Stimulated activated CD4-positive, alpha-beta T cell treated with anti-CD3 and anti-CD28 coated beads, Interleukin-12 subunit alpha, Interleukin-12 subunit beta, amount 100 ng/mL, for 48 hours (primary cell): ENCODE measurements at regions not wholly inside any gene's neighbourhood (a gene's known extent, or its start where the extent isn't known, plus 50 kb on each side); places are given as distances from the start of the nearest gene placed in this dataset.

Source experiments
- DNase-seq, 3 donors: peaks; one replicate each; pipeline ENCODE4 v3.0.0-alpha.2; 2020; ENCODE audit warnings: low read depth in 2 of 3, low spot score in 1 of 3

- no peak for DNase-seq
Measured at GRCh38 chr16:13393816-13394215, 492.4 kb downstream of the SHISA9 start.

DNA sequence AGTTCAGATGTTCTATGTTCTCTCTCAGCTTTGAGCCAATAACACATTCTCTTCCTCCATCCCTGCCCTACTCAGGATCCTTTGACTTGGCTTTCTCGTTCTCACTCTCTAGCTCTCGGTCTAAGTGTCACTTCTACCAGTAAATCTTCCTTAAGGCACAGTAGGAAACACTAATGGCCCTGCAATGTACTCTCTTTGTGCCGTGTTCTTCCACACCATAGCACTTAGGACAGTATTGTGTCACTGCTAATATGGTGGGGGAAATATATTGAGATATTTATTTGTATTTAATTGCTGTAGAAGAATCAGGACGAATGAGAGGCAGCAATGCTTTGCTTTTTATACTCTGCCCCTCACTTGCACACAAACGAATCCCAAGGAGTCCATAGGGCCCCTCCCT lies 493.1 kb downstream of the SHISA9 start:
- DNase-seq = no peak

DNA sequence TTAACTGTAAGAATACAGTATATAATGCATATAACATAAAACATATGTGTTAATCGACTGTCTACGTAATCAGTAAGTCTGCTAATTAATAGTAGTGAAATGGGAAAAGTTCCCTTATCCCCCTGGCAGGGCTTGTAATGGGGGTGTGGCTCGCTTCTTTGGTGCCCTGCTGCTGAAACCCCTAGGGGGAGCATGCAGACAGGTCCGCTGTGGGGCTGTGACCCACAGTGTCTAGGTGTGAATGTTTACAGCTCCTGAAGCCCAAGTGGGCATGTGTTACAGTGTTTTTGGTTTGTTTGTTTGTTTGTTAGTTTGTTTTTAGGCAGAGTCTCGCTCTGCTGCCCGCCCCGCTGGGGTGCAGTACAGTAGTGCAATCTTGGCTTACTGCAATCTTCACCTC lies 495.7 kb downstream of the SHISA9 start:
- DNase-seq = no peak

- no peak for DNase-seq
Measured at GRCh38 chr16:13401641-13402040, 500.2 kb downstream of the SHISA9 start.

- DNase-seq = no peak
Measured at GRCh38 chr16:13402601-13403000, 501.2 kb downstream of the SHISA9 start.

GRCh38 chr16:13403326-13403725 lies 501.9 kb downstream of the SHISA9 start:
- no peak for DNase-seq

GRCh38 chr16:13414154-13414553 lies 505.8 kb upstream of the ERCC4 start:
- DNase-seq = no peak

GRCh38 chr16:13419589-13419988 lies 500.4 kb upstream of the ERCC4 start:
- DNase-seq = no peak

- DNase-seq = no peak
Measured at GRCh38 chr16:13421726-13422125, 498.2 kb upstream of the ERCC4 start.

GRCh38 chr16:13425836-13426235 lies 494.1 kb upstream of the ERCC4 start:
- no peak for DNase-seq

DNA sequence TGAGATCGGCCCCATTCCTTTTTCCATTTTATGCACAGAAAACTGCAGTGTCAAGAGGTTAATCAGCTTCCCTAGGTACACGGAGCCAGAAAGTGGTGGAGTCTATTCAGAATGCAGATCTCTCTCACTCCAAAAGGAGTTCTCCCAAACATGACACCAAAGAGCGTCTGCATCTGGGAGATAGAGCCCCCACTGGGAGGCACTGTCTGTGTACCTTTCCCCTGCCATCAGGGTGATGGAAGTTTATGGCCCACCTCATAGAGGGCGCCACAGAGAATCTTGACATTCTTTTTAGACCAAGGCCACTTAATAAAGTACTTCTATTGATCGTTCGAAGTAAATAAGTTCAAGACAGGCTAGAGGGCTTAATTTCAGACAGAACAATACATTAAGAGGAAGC lies 493.7 kb upstream of the ERCC4 start:
- DNase-seq = no peak

- DNase-seq = no peak
Measured at GRCh38 chr16:13426736-13427135, 493.2 kb upstream of the ERCC4 start.

- no peak for DNase-seq
Measured at GRCh38 chr16:13427943-13428342, 492.0 kb upstream of the ERCC4 start.

GRCh38 chr16:13429416-13429815 lies 490.5 kb upstream of the ERCC4 start:
- DNase-seq = no peak

DNA sequence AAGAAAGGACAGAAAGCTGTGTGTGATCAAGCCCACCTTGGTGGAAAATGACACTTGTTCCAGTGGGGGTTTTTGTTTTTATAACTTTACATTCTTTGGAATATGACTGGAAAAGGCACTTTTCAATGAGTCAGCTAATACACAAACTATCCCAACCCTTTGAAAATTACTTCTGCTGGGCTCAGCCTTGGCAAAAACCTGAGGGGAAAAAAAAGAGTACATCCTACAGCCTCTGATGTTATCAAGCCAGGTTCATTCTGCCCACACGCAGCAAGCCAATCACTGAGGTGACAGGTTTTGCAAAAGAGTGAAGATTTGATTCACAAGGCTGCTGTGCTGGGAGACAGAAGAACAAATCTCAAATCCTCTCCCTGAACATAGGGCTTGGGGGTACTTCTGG lies 484.5 kb upstream of the ERCC4 start:
- DNase-seq = no peak

DNA sequence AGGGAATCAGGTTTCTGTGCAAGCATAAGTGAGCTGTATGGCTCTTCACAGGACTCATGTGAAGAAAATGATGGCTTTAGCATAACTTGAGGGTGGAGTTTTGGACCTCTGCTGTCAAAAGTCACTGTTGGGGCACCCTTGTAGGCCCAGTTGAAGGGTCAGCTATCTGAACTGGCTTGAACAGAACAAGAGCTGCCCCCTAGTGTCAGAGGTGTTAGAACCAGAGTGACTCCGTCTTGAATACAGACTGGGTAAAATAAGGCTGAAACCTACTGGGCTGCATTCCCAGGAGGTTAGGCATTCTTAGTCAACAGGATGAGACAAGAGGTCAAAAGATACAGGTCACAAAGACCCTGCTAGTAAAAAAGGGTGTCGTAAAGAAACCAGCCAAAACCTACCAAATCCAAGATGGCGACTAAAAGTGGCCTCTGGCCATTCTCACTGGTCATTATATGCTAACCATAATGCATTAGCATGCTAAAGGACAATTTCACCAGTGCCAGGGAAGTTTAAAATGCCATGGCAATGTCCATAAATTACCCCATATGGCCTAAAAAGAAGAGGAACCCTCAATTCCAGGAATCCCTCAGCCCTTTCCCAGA lies 484.0 kb upstream of the ERCC4 start:
- DNase-seq = no peak

GRCh38 chr16:13436641-13437412 lies 483.1 kb upstream of the ERCC4 start:
- DNase-seq = no peak

DNA sequence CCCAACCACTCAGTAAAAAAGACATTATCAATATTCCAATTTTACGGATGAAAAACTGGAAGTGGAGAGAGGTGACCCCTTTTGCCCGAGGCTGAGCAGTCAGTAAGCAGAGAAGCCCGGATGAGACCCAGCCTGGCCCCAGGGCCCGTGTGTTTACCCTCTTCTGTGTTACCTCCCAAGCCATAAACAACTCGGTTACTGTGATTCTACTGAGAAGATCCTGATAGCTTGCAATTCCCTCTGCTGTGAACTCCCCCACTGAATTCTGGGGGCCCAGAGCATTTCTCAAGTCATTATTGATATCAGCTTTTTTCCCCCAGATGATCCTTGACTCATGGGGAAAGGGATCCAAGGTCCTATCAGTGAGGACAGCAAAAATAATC lies 482.6 kb upstream of the ERCC4 start:
- DNase-seq = no peak

DNA sequence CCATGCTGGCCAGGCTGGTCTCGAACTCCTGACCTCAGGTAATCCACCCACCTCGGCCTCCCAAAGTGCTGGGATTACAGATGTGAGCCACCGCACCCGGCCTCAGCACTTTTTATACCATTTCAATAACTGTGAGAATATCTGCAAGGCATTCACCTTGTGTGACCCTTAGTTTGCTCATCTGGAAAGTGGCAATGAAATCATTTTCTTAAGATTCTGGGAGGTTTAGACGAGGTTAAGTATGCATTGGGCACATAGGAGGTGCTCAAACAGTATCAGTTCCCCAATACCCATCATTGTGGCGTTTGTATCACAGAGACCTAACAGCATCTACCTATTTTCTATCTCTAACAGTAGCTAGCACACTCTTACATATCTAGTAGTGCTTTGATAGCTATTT lies 481.9 kb upstream of the ERCC4 start:
- DNase-seq = no peak

GRCh38 chr16:13439766-13440165 lies 480.2 kb upstream of the ERCC4 start:
- no peak for DNase-seq

DNA sequence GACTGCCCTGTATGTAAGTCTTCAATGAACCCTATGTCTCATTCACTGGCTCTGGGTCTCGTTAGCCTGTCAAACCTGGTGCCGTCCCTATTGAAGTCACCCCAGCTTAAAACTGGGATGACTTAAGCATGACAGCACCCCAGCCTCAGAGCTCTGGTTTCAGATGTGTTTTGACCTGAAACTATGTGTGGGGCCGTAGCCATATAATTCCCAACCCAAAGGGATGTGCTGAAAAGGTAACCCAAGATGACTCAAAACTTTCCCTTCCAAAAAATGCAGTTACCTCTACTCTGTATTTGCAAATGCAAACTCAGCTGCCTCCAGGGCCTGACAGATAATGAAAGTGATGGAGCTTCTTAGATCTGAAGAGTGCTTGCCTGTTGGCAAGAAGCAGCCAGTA lies 478.3 kb upstream of the ERCC4 start:
- DNase-seq = no peak

- no peak for DNase-seq
Measured at GRCh38 chr16:13448346-13448745, 471.6 kb upstream of the ERCC4 start.

- DNase-seq = no peak
Measured at GRCh38 chr16:13453325-13453724, 466.6 kb upstream of the ERCC4 start.
